H1 (cell line): ENCODE measurements at regions not wholly inside any gene's neighbourhood (a gene's known extent, or its start where the extent isn't known, plus 50 kb on each side); places are given as distances from the start of the nearest gene placed in this dataset.

Experiments used
- CTCF ChIA-PET: fragments of 300-600 bp; sonication (Branson Sonifier 250); formaldehyde crosslinking; loops from one replicate; lab custom pipeline; 2021; ENCODE audit not compliant: partially characterized antibody; lab: Charles Lee
- POLR2A ChIA-PET: fragments of 300-600 bp; sonication (Branson Sonifier 250); formaldehyde crosslinking; loops from one replicate; lab custom pipeline; 2021; ENCODE audit warnings: inconsistent platforms; ENCODE audit not compliant: partially characterized antibody; lab: Charles Lee
- DNase-seq, 2 experiments: peaks; one replicate each; pipeline versions ENCODE4 v3.0.0 to v3.0.0-alpha.2; 2010 to 2022; ENCODE audit warnings: low spot score in 2 of 2, low read depth in 1 of 2, mixed read lengths in 1 of 2
- FAIRE-seq: peaks from 2 replicates; lab custom pipeline; 2011; peaks lifted over from hg19 to GRCh38; lab: Jason Lieb, UNC
- H2AFZ ChIP-seq: 2 replicates; pipeline ENCODE4 v1.8.1; 2012; ENCODE audit warnings: low read length, inconsistent platforms
- H2AK5ac ChIP-seq: 2 replicates; pipeline ENCODE4 v1.6.1; 2013; ENCODE audit warnings: low read depth, low read length
- H2BK120ac ChIP-seq: replicated peaks from 2 replicates; pipeline ENCODE3; 2013; ENCODE audit warnings: low read depth, low read length, inconsistent platforms
- H2BK12ac ChIP-seq: 2 replicates; pipeline ENCODE4 v1.6.1; 2013; ENCODE audit warnings: low read depth, low read length
- H2BK15ac ChIP-seq: 2 replicates; pipeline ENCODE4 v1.6.1; 2013; ENCODE audit warnings: low read length
- H2BK20ac ChIP-seq: 2 replicates; pipeline ENCODE4 v1.6.1; 2013; ENCODE audit warnings: low read length
- H2BK5ac ChIP-seq: 2 replicates; pipeline ENCODE4 v1.6.1; 2013; ENCODE audit warnings: low read depth, low read length
- H3K14ac ChIP-seq: 2 replicates; pipeline ENCODE4 v1.6.1; 2013; ENCODE audit warnings: inconsistent platforms; ENCODE audit not compliant: insufficient read length
- H3K18ac ChIP-seq: 2 replicates; pipeline ENCODE4 v1.6.1; 2013; ENCODE audit warnings: low read length; ENCODE audit errors: extremely low read depth
- H3K23ac ChIP-seq: 2 replicates; pipeline ENCODE4 v1.6.1; 2013; ENCODE audit warnings: inconsistent platforms; ENCODE audit not compliant: insufficient read length
- H3K23me2 ChIP-seq: 2 replicates; pipeline ENCODE4 v1.6.1; 2013; ENCODE audit warnings: low read depth, low read length
- H3K27ac ChIP-seq: 2 replicates; pipeline ENCODE4 v1.6.1; 2011; ENCODE audit warnings: low read depth, low read length, inconsistent platforms
- H3K27me3 ChIP-seq, 4 experiments: replicated peaks in 1 of 4; 1 replicate in 1 of 4; 2 replicates in 3 of 4; pipeline versions ENCODE4 v1.6.1 to v1.8.1; 2011 to 2013; ENCODE audit warnings: low read length in 3 of 4, mild to moderate bottlenecking in 3 of 4, inconsistent platforms in 2 of 4, mixed read lengths in 2 of 4, moderate library complexity in 1 of 4; ENCODE audit not compliant: control insufficient read depth in 3 of 4, insufficient read depth in 3 of 4; ENCODE audit errors: extremely low read depth in 1 of 4
- H3K36me3 ChIP-seq, 4 experiments: 2 replicates each; pipeline versions ENCODE4 v1.6.1 to v1.8.1; 2011 to 2013; ENCODE audit warnings: mild to moderate bottlenecking in 4 of 4, low read length in 3 of 4, moderate library complexity in 2 of 4, control low read depth in 1 of 4, inconsistent platforms in 1 of 4; ENCODE audit not compliant: insufficient read depth in 4 of 4, control insufficient read depth in 2 of 4
- H3K4ac ChIP-seq: replicated peaks from 2 replicates; pipeline ENCODE3; 2013; ENCODE audit warnings: low read length, low read depth, mixed read lengths, inconsistent platforms; ENCODE audit not compliant: insufficient read length
- H3K4me1 ChIP-seq, 4 experiments: replicated peaks in 1 of 4; 1 replicate in 1 of 4; 2 replicates in 3 of 4; pipeline versions ENCODE4 v1.6.1 to v1.8.1; 2011 to 2013; ENCODE audit warnings: low read length in 3 of 4, inconsistent platforms in 2 of 4, mixed read lengths in 1 of 4; ENCODE audit not compliant: insufficient read depth in 4 of 4, control insufficient read depth in 3 of 4
- H3K4me2 ChIP-seq, 2 experiments: 2 replicates each; pipeline versions ENCODE4 v1.6.1 to v1.8.1; 2011 to 2013; ENCODE audit warnings: low read depth in 2 of 2, low read length in 2 of 2, control low read depth in 1 of 2, inconsistent platforms in 1 of 2, mild to moderate bottlenecking in 1 of 2; ENCODE audit not compliant: insufficient read depth in 1 of 2
- H3K4me3 ChIP-seq, 4 experiments: fragments of 200-600, 300-600 bp in 1 of 4; sonication (generic), shearing (Covaris generic), sonication (Bioruptor Twin) in 1 of 4; 2 replicates each; pipeline versions ENCODE4 v1.5.1 to v1.8.1; 2011 to 2016; ENCODE audit warnings: low read length in 4 of 4, low read depth in 3 of 4, control low read depth in 2 of 4, inconsistent platforms in 2 of 4, mild to moderate bottlenecking in 2 of 4, mixed read lengths in 1 of 4, moderate library complexity in 1 of 4; ENCODE audit not compliant: insufficient read depth in 2 of 4; ENCODE audit errors: extremely low read depth in 1 of 4
- H3K56ac ChIP-seq: replicated peaks from 2 replicates; pipeline ENCODE3; 2013; ENCODE audit warnings: low read depth, mild to moderate bottlenecking, mixed read lengths, low read length, inconsistent platforms; ENCODE audit not compliant: insufficient read length
- H3K79me1 ChIP-seq: 2 replicates; pipeline ENCODE4 v1.6.1; 2013; ENCODE audit warnings: low read depth, low read length, control low read depth
- H3K79me2 ChIP-seq, 2 experiments: 2 replicates each; pipeline versions ENCODE4 v1.6.1 to v1.8.1; 2012 to 2013; ENCODE audit warnings: low read length in 2 of 2, mild to moderate bottlenecking in 2 of 2, inconsistent platforms in 1 of 2; ENCODE audit not compliant: insufficient read depth in 2 of 2, control insufficient read depth in 1 of 2
- H3K9ac ChIP-seq, 4 experiments: replicated peaks in 1 of 4; 1 replicate in 1 of 4; 2 replicates in 3 of 4; pipeline versions ENCODE4 v1.6.1 to v1.8.1; 2011 to 2013; ENCODE audit warnings: low read depth in 3 of 4, low read length in 3 of 4, control low read depth in 2 of 4, mild to moderate bottlenecking in 2 of 4, moderate library complexity in 2 of 4, inconsistent platforms in 1 of 4; ENCODE audit errors: extremely low read depth in 1 of 4
- H3K9me3 ChIP-seq, 2 experiments: 2 replicates each; pipeline versions ENCODE4 v1.6.1 to v1.8.1; 2012 to 2013; ENCODE audit warnings: mild to moderate bottlenecking in 2 of 2, moderate library complexity in 2 of 2, control low read depth in 1 of 2, inconsistent platforms in 1 of 2, low read depth in 1 of 2, low read length in 1 of 2, mixed read lengths in 1 of 2; ENCODE audit not compliant: insufficient read depth in 2 of 2
- H4K20me1 ChIP-seq, 2 experiments: replicated peaks in 1 of 2; 2 replicates each; pipeline versions ENCODE3 to v1.8.1; 2011 to 2013; ENCODE audit warnings: inconsistent platforms in 2 of 2, low read length in 2 of 2, mild to moderate bottlenecking in 1 of 2; ENCODE audit not compliant: insufficient read depth in 2 of 2, control insufficient read depth in 1 of 2
- H4K5ac ChIP-seq: 2 replicates; pipeline ENCODE4 v1.6.1; 2013; ENCODE audit warnings: low read length, low read depth, mixed read lengths, inconsistent platforms; ENCODE audit not compliant: insufficient read length
- H4K8ac ChIP-seq: 2 replicates; pipeline ENCODE4 v1.8.0; 2013; ENCODE audit warnings: mild to moderate bottlenecking, moderate library complexity, low read length, inconsistent platforms; ENCODE audit not compliant: insufficient read depth; ENCODE audit errors: extremely low read depth
- H4K91ac ChIP-seq: replicated peaks from 2 replicates; pipeline ENCODE3; 2013; ENCODE audit warnings: low read length, mixed read lengths, inconsistent platforms; ENCODE audit not compliant: insufficient read length
- JUND ChIP-seq: IDR thresholded peaks from 2 replicates; pipeline ENCODE4 v1.6.1; 2011; ENCODE audit warnings: mild to moderate bottlenecking, improper control_type of control experiment, low read length
- RAD21 ChIP-seq, 2 experiments: IDR thresholded peaks in 1 of 2; conservative IDR thresholded peaks in 1 of 2; 2 replicates each; pipeline ENCODE4 v1.6.1; 2011; ENCODE audit warnings: low read depth in 2 of 2, low read length in 2 of 2, improper control_type of control experiment in 1 of 2, inconsistent platforms in 1 of 2, mild to moderate bottlenecking in 1 of 2, moderate library complexity in 1 of 2
- SP1 ChIP-seq: IDR thresholded peaks from 2 replicates; pipeline ENCODE4 v1.6.1; 2011; ENCODE audit warnings: low read depth, low read length
- WGBS, 2 experiments: shearing (Covaris generic) in 1 of 2; methylation state at CpG; one replicate each; pipeline versions ENCODE4 v1.1.6 to v1.1.7; 2013 to 2015; ENCODE audit warnings: low lambda C conversion rate in 2 of 2, mixed read lengths in 2 of 2, inconsistent platforms in 1 of 2, low coverage in 1 of 2, missing lambda C conversion rate in 1 of 2; ENCODE audit not compliant: insufficient replicate concordance in 2 of 2, insufficient coverage in 1 of 2, insufficient read length in 1 of 2; ENCODE audit errors: extremely low coverage in 1 of 2, missing lambda C conversion rate in 1 of 2; 5-methylcytosine and 5-hydroxymethylcytosine counted together

DNA sequence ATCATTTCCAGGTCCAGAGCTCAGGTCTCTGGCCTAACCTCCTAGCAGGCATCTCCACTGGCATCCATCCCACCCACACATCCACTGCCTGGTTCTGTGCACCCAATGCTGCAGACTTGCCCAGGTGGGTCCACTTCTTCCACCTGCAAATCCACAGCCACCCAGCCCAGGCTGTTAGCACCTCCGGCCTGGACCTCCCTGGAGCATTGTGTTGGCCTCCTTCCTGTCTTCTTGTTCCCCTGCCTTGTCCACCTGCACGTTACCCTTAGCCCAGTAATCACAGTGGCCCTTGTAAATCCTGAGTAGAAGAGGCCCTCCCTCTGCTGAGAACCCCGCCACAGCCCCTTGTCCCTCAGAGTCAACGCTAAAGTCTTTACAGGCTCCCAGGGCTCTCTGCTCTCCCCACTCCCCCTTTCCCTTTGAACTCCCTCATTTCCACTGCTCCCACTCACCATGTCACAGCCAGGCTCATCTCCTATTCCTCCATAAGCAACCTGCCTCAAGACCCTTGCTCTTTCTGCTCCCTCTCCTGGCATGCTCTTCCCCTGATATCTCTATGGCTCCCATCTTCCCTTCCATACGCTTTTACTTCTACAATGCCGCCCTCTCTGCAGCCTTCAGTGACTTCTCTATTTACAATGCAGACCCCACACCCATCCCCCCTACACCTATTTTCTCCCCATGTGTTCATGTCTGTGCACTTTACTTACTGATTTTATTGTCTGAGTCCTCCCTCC, 288.8 kb downstream of the FOXL1 start:
- Histone ChIP-seq H4K20me1 (no peaks in the 10 kb centered on the region), H3K79me1 (no peaks in the 10 kb centered on the region), H3K79me2 (no peaks in the 10 kb centered on the region), H2AK5ac (no peak overlapping the region), H2BK15ac (no peak overlapping the region), H2BK5ac (no peak overlapping the region), H3K4me2 (no peak overlapping the region), H2BK120ac (no peak overlapping the region), H3K18ac (no peak overlapping the region), H3K4me3 (no peak overlapping the region), H4K91ac (no peak overlapping the region), H4K5ac (no peak overlapping the region), H3K27ac (no peak overlapping the region), H2BK20ac (no peak overlapping the region), H3K14ac (no peak overlapping the region), H3K4ac (no peak overlapping the region), H2AFZ (no peak overlapping the region), H3K36me3 (no peaks in the 10 kb centered on the region), H3K56ac (no peak overlapping the region), H3K9me3 (peaks cover 0 to under 1% of the 10 kb centered on the region in 2 experiments; a peak in 1 of 4 replicates), H4K8ac (no peak overlapping the region), H3K4me1 (no peaks in the 10 kb centered on the region), H3K23ac (no peak overlapping the region), H2BK12ac (no peak overlapping the region), H3K9ac (no peak overlapping the region), H3K23me2 (peaks cover under 1% of the 10 kb centered on the region; the same call in 1 of the 2 replicates), H3K27me3 (no peaks in the 10 kb centered on the region)
- no peak for FAIRE-seq
- no peak for DNase-seq
- CTCF ChIA-PET = interaction anchor here (1.0 kb wide), 1 partner anchor 107 kb away, joined by 3 read pairs; no protein-coding TSS in a partner anchor
- 91% methylated on average over 6 of the region's 6 CpGs; no CpG with 5 or more reads in 1 of the 2 experiments for WGBS, 2 experiments
- POLR2A ChIA-PET = no interaction called here
- no peak for TF ChIP-seq RAD21 (IDR thresholded peaks at IDR 0.05 in 1 of 2, conservative IDR thresholded peaks at IDR 0.05 in 1 of 2; ENCODE audit: low read depth in 2 of 2, low read length in 2 of 2)
- no peak for TF ChIP-seq SP1
- no peak for TF ChIP-seq JUND
